DMS114 treated with DMSO at 0.1 percent for 48 hours (cell line): ENCODE measurements at regions not wholly inside any gene's neighbourhood (a gene's known extent, or its start where the extent isn't known, plus 50 kb on each side); places are given as distances from the start of the nearest gene placed in this dataset.

ENCODE experiments used
- DNase-seq: peaks from one replicate; lab custom pipeline; 2025; ENCODE audit not compliant: unreplicated experiment; lab: John Stamatoyannopoulos, UW

DNA sequence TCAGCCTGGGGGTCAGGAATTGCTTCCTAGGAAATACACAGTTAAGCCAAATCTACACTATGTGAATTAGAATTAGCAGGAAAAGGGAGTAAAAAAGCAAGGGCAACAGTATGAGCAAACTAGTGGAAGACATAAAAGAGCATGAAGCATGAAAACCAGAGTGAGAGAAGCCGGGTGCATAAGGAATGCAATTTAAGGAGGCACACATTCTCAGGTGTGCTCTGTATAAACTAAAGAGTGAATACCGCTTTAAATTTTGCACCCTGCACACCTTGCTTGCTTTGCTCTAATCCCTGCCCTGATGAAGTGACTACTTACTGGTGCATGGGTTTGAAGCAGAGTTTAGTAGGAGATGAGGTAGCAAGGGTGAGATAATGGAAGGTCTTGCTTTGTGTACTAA lies 65.7 kb upstream of the EPHA4 start:
- DNase-seq: no peak

DNA sequence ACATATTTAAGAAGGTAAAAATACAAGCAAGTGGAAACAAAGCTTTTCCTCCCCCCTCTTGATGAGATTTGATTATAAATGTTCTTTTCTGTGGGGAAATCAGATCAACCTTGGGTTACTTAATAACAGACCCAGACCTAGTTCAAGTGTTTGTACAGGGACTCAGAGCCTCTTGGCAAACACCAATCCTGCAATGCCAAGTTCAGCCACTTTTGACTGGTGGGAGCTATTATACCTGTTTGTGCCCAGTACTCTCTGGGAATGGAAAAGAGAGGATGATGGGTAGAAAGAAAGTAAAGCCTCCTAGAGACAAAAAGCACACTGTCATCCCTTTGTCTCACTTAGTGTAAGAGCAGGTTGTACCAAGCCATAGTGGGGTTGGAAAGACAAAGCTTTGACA lies 63.8 kb upstream of the EPHA4 start:
- DNase-seq: no peak

DNA sequence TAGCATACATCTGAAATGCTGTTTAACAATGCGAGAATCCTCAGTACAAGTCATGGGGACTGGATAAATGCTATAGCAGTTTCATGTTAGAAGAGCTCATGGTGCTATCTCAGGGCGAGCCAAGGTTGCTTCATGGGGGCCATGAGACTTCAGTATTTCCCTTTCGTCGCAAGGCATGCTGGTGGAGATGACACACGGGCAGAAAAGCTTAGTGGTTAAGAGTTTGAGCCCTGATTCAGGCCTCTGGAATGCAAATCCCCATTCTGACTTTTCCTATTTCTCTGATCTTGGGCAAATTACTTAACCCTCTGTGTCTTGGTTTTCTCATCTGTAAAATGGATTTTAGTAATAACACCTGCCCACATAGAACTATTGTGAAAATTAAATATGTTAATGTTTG lies 57.4 kb upstream of the EPHA4 start:
- no peak for DNase-seq

DNA sequence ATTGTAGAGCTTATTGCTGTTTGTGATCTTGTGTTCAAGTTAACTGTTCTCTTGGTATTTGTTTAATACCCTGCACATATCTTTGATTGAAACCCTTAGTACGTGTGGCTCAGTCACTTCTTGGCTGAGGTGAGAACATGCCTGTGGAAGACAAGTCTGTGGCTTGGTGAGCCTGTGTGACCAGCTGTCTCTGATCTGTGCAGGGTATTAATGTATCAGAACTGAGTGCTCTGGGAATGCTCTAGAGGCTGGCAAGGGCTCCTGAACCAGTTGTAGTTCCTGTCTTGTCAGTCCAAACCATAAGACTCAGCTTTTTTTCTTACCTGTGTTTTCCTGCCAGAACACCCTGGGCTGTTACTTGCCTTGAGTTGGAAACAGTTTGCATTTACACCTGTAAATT lies 52.4 kb upstream of the EPHA4 start:
- no peak for DNase-seq
